Panc1 (cell line): ENCODE measurements at regions not wholly inside any gene's neighbourhood (a gene's known extent, or its start where the extent isn't known, plus 50 kb on each side); places are given as distances from the start of the nearest gene placed in this dataset.

ENCODE experiments used
- ATAC-seq: fragments of 200-7000 bp; cut with Tn5 transposase; 2 replicates; pipeline ENCODE4 v1.9.1; 2020; ENCODE audit warnings: mild to moderate bottlenecking, moderate library complexity
- BruUV-seq: library from RNA; stranded (reverse); fragments of 400-500 nt; replicated peaks from 2 replicates; lab custom pipeline; 2021; lab: Mats Ljungman, UMichigan
- CTCF ChIA-PET: fragments of 300-600 bp; sonication (Branson Sonifier 250); formaldehyde crosslinking; loops from one replicate; lab custom pipeline; 2022; ENCODE audit warnings: antibody characterized with exemption; lab: Charles Lee
- POLR2A ChIA-PET: fragments of 300-600 bp; sonication (Branson Sonifier 250); formaldehyde crosslinking; loops from one replicate; lab custom pipeline; 2022; ENCODE audit warnings: antibody characterized with exemption; lab: Charles Lee
- DNase-seq: peaks from one replicate; pipeline ENCODE4 v3.0.0-alpha.2; 2010; ENCODE audit warnings: low read depth, low spot score
- H3K27ac ChIP-seq: 2 replicates; pipeline ENCODE4 v1.5.1; 2011; ENCODE audit warnings: mild to moderate bottlenecking, low read length, inconsistent platforms
- H3K27me3 ChIP-seq: fragments of 200-500 bp; sonication (Bioruptor generic); 2 replicates; pipeline ENCODE4 v1.6.0; 2014; ENCODE audit warnings: low read length, inconsistent platforms; ENCODE audit not compliant: control insufficient read depth, insufficient read depth
- H3K36me3 ChIP-seq: fragments of 200-500 bp; sonication (Bioruptor generic); 2 replicates; pipeline ENCODE4 v1.5.1; 2014; ENCODE audit warnings: inconsistent platforms, mild to moderate bottlenecking, low read length, moderate library complexity; ENCODE audit not compliant: control insufficient read depth, insufficient read depth
- H3K4me1 ChIP-seq: 2 replicates; pipeline ENCODE4 v1.5.1; 2011; ENCODE audit warnings: inconsistent platforms, mild to moderate bottlenecking, low read length, moderate library complexity; ENCODE audit not compliant: control insufficient read depth, insufficient read depth
- H3K4me3 ChIP-seq, 2 experiments: 2 replicates each; pipeline ENCODE4 v1.5.1; 2011 to 2012; ENCODE audit warnings: low read depth in 2 of 2, low read length in 2 of 2, mild to moderate bottlenecking in 2 of 2, inconsistent platforms in 1 of 2, moderate library complexity in 1 of 2
- H3K9me3 ChIP-seq: fragments of 200-500 bp; sonication (Bioruptor generic); 2 replicates; pipeline ENCODE4 v1.5.1; 2014; ENCODE audit warnings: low read depth, mild to moderate bottlenecking, inconsistent platforms, low read length, moderate library complexity; ENCODE audit not compliant: control insufficient read depth, insufficient read depth
- POLR2AphosphoS5 ChIP-seq: IDR thresholded peaks from 2 replicates; pipeline ENCODE4 v1.6.1; 2012; ENCODE audit warnings: mild to moderate bottlenecking, low read depth, low read length, moderate library complexity
- SIN3A ChIP-seq: IDR thresholded peaks from 2 replicates; pipeline ENCODE4 v1.6.1; 2012; ENCODE audit warnings: low read depth, mild to moderate bottlenecking, low read length, moderate library complexity, borderline replicate concordance; ENCODE audit not compliant: insufficient read depth
- TCF7L2 ChIP-seq: IDR thresholded peaks from 2 replicates; pipeline ENCODE4 v1.6.1; 2011; ENCODE audit warnings: mild to moderate bottlenecking, low read depth, low read length, inconsistent platforms
- in situ Hi-C: cut with HindIII; loops from 2 replicates; pipeline ENCODE4 v1.10.0; 2016; ENCODE audit warnings: low sequenced_read_pairs, low pct_unique_long_range_greater_than_20kb
- intact Hi-C: fragments of 100-400 bp; cut with micrococcal nuclease; formaldehyde crosslinking; loops from one replicate; pipeline ENCODE4 v1.10.0; 2022; ENCODE audit not compliant: unreplicated experiment
- TF ChIP-seq, protein P1 (sequence below), 2 experiments: IDR thresholded peaks; 2 replicates each; pipeline ENCODE4 v1.6.1; 2011 to 2012; ENCODE audit warnings: low read depth in 2 of 2, control low read depth in 1 of 2, low read length in 1 of 2, mild to moderate bottlenecking in 1 of 2, moderate library complexity in 1 of 2; ENCODE audit not compliant: insufficient read depth in 1 of 2
- TF ChIP-seq, protein P2 (sequence below): fragments of 450-650 bp; IDR thresholded peaks from 2 replicates; pipeline ENCODE4 v1.5.1; 2017; ENCODE audit warnings: mild to moderate bottlenecking

DNA sequence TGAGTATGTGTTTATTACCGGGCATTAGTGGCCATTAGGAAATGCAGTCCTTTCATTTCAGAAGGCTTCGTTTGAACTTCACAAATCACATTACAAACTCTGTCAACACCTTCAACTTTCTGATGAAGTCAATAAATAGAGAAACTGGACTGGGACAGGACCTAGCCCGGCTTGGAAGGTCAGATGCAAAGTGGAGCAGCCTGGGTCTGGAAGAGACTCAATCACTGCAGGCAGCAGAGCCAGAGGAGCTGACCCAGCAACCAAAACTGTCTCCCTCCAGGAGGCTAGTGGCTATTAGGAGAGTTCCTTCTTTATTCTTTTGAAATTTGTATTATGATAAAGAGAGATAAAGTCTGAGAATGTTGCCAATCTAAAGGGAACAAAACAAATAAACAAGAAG lies 167.2 kb upstream of the SPOPL start:
- ChIA-PET CTCF (no interaction called here), POLR2A (no interaction called here)
- H3K4me1 ChIP-seq = no peaks in the 10 kb centered on the region
- ATAC-seq (no peak), DNase-seq (no peak)
- H3K4me3 ChIP-seq = no peak overlapping the region
- H3K27ac ChIP-seq = no peak overlapping the region
- TF ChIP-seq, protein P1, sequence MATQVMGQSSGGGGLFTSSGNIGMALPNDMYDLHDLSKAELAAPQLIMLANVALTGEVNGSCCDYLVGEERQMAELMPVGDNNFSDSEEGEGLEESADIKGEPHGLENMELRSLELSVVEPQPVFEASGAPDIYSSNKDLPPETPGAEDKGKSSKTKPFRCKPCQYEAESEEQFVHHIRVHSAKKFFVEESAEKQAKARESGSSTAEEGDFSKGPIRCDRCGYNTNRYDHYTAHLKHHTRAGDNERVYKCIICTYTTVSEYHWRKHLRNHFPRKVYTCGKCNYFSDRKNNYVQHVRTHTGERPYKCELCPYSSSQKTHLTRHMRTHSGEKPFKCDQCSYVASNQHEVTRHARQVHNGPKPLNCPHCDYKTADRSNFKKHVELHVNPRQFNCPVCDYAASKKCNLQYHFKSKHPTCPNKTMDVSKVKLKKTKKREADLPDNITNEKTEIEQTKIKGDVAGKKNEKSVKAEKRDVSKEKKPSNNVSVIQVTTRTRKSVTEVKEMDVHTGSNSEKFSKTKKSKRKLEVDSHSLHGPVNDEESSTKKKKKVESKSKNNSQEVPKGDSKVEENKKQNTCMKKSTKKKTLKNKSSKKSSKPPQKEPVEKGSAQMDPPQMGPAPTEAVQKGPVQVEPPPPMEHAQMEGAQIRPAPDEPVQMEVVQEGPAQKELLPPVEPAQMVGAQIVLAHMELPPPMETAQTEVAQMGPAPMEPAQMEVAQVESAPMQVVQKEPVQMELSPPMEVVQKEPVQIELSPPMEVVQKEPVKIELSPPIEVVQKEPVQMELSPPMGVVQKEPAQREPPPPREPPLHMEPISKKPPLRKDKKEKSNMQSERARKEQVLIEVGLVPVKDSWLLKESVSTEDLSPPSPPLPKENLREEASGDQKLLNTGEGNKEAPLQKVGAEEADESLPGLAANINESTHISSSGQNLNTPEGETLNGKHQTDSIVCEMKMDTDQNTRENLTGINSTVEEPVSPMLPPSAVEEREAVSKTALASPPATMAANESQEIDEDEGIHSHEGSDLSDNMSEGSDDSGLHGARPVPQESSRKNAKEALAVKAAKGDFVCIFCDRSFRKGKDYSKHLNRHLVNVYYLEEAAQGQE (IDR thresholded peaks at IDR 0.05; ENCODE audit: insufficient read depth in 1 of 2, low read depth in 2 of 2, low read length in 1 of 2) = no peak
- TF ChIP-seq POLR2AphosphoS5 (no peak), SIN3A (no peak)
- TF ChIP-seq, protein P2, sequence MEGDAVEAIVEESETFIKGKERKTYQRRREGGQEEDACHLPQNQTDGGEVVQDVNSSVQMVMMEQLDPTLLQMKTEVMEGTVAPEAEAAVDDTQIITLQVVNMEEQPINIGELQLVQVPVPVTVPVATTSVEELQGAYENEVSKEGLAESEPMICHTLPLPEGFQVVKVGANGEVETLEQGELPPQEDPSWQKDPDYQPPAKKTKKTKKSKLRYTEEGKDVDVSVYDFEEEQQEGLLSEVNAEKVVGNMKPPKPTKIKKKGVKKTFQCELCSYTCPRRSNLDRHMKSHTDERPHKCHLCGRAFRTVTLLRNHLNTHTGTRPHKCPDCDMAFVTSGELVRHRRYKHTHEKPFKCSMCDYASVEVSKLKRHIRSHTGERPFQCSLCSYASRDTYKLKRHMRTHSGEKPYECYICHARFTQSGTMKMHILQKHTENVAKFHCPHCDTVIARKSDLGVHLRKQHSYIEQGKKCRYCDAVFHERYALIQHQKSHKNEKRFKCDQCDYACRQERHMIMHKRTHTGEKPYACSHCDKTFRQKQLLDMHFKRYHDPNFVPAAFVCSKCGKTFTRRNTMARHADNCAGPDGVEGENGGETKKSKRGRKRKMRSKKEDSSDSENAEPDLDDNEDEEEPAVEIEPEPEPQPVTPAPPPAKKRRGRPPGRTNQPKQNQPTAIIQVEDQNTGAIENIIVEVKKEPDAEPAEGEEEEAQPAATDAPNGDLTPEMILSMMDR = no peak
- H3K27me3 ChIP-seq = no peaks in the 10 kb centered on the region
- H3K9me3 ChIP-seq = no peaks in the 10 kb centered on the region
- intact Hi-C loops (no loop called here), in situ Hi-C loops (no loop called here)
- no TSS peak for BruUV-seq
- no peaks in the 10 kb centered on the region for H3K36me3 ChIP-seq

DNA sequence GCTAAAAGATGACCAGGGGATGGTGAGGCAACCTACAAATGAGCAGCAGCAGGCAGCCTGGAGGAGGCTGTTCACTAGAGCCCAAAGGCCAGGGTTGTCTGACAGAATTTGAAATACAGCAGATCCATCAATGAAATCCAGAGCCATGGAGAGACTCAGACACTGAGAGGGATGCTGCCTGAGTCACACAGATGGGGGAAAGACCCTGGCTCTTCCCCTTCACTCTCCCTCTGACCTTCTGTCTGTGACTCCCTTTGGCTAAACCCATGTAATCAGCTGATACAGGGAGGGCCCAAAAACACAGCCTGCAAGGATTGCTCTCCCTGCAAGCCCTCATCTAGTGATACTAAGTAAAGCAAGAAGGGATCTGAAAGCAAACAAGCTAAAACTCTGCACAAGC lies 166.5 kb upstream of the SPOPL start:
- Histone ChIP-seq H3K4me1 (no peaks in the 10 kb centered on the region), H3K27me3 (no peaks in the 10 kb centered on the region), H3K4me3 (no peak overlapping the region), H3K27ac (no peak overlapping the region), H3K9me3 (no peaks in the 10 kb centered on the region), H3K36me3 (no peaks in the 10 kb centered on the region)
- in situ Hi-C loops (no loop called here), intact Hi-C loops (no loop called here)
- no TSS peak for BruUV-seq
- ChIA-PET CTCF (no interaction called here), POLR2A (no interaction called here)
- ATAC-seq = no peak
- TF ChIP-seq, protein P2 = no peak
- TF ChIP-seq POLR2AphosphoS5 (no peak), TCF7L2 (no peak), SIN3A (no peak)
- TF ChIP-seq, protein P1 (IDR thresholded peaks at IDR 0.05; ENCODE audit: insufficient read depth in 1 of 2, low read depth in 2 of 2, low read length in 1 of 2) = no peak
- no peak for DNase-seq
